ENCODE measurements at regions not wholly inside any gene's neighbourhood (a gene's known extent, or its start where the extent isn't known, plus 50 kb on each side); places are given as distances from the start of the nearest gene placed in this dataset.

- TF ChIP-seq KDM5A (IDR thresholded peaks at IDR 0.05) (no peak), NFE2L2 (conservative IDR thresholded peaks at IDR 0.05; ENCODE audit: low read length) (no peak), JUNB (IDR thresholded peaks at IDR 0.05) (no peak), CTCF (IDR thresholded peaks at IDR 0.05) (no peak), CHD2 (IDR thresholded peaks at IDR 0.05; ENCODE audit: low read length, partially characterized antibody) (no peak), EP300 (IDR thresholded peaks at IDR 0.05) (no peak), ELK1 (IDR thresholded peaks at IDR 0.05; ENCODE audit: low read depth, low read length) (no peak), PBX3 (IDR thresholded peaks at IDR 0.05) (no peak)
These were observed 237.6 kb upstream of the ADAMTSL1 start for GRCh38 chr9:18236336-18236735.

All from A549 (cell line).